Muscle layer of duodenum (tissue), 2 donors: ENCODE measurements at regions not wholly inside any gene's neighbourhood (a gene's known extent, or its start where the extent isn't known, plus 50 kb on each side); places are given as distances from the start of the nearest gene placed in this dataset.
"Not testable (repeated sequence)": the region's sequence is repeated elsewhere in the genome, so short reads cannot be mapped to it uniquely, and the experiment has no call there.

Experiments
- H3K27ac ChIP-seq: one replicate; pipeline ENCODE4 v1.7.0; 2013; ENCODE audit warnings: mild to moderate bottlenecking, low read length
- H3K27me3 ChIP-seq: one replicate; pipeline ENCODE4 v1.7.0; 2013; ENCODE audit warnings: low read depth, mild to moderate bottlenecking, control low read depth, low read length
- H3K36me3 ChIP-seq, 2 donors: one replicate each; pipeline ENCODE4 v1.7.0; 2013; ENCODE audit warnings: low read length in 2 of 2, control low read depth in 1 of 2, mild to moderate bottlenecking in 1 of 2; ENCODE audit not compliant: insufficient read depth in 2 of 2, control insufficient read depth in 1 of 2
- H3K4me1 ChIP-seq, 2 donors: one replicate each; pipeline ENCODE4 v1.7.0; 2013; ENCODE audit warnings: low read length in 2 of 2, mild to moderate bottlenecking in 2 of 2, control low read depth in 1 of 2, moderate library complexity in 1 of 2; ENCODE audit not compliant: insufficient read depth in 2 of 2, control insufficient read depth in 1 of 2
- H3K4me3 ChIP-seq, 2 donors: one replicate each; pipeline ENCODE4 v1.7.0; 2013; ENCODE audit warnings: low read length in 2 of 2, low read depth in 1 of 2, mild to moderate bottlenecking in 1 of 2
- H3K9me3 ChIP-seq, 2 donors: one replicate each; pipeline ENCODE4 v1.7.0; 2013; ENCODE audit warnings: low read length in 2 of 2, control low read depth in 1 of 2, mild to moderate bottlenecking in 1 of 2; ENCODE audit not compliant: control insufficient read depth in 1 of 2
- donor health status: healthy.

- no peaks in the 10 kb centered on the region for H3K27me3 ChIP-seq
- no peaks in the 10 kb centered on the region for H3K36me3 ChIP-seq
- no peaks in the 10 kb centered on the region for H3K4me1 ChIP-seq
- no peak overlapping the region for H3K27ac ChIP-seq
- H3K4me3 ChIP-seq, result no peak overlapping the region
- H3K9me3 ChIP-seq, result no peaks in the 10 kb centered on the region
Observed at GRCh38 chr9:29625292-29625731, 2052.0 kb upstream of the C9orf72 start.

- H3K4me1 ChIP-seq, result no peaks in the 10 kb centered on the region
- H3K27ac ChIP-seq, result no peak overlapping the region
- no peaks in the 10 kb centered on the region for H3K9me3 ChIP-seq
- H3K27me3 ChIP-seq, result no peaks in the 10 kb centered on the region
- no peaks in the 10 kb centered on the region for H3K36me3 ChIP-seq
- no peak overlapping the region for H3K4me3 ChIP-seq
Observed at GRCh38 chr9:29625931-29626330, 2052.7 kb upstream of the C9orf72 start.

GRCh38 chr9:29628856-29629255, 2055.6 kb upstream of the C9orf72 start:
- H3K4me1 ChIP-seq, H3K36me3 ChIP-seq, H3K27ac ChIP-seq, H3K4me3 ChIP-seq, H3K27me3 ChIP-seq, H3K9me3 ChIP-seq: not testable (repeated sequence)

GRCh38 chr9:29637471-29638237, 2064.4 kb upstream of the C9orf72 start:
- Histone ChIP-seq H3K27ac (no peak overlapping the region), H3K27me3 (no peaks in the 10 kb centered on the region), H3K36me3 (no peaks in the 10 kb centered on the region), H3K4me3 (no peak overlapping the region), H3K9me3 (no peaks in the 10 kb centered on the region), H3K4me1 (no peaks in the 10 kb centered on the region)

- Histone ChIP-seq H3K9me3 (no peaks in the 10 kb centered on the region), H3K4me1 (no peaks in the 10 kb centered on the region), H3K27me3 (no peaks in the 10 kb centered on the region), H3K4me3 (no peak overlapping the region), H3K36me3 (no peaks in the 10 kb centered on the region), H3K27ac (no peak overlapping the region)
Observed at GRCh38 chr9:29640507-29640906, 2067.2 kb upstream of the C9orf72 start.

- Histone ChIP-seq H3K4me3 (no peak overlapping the region), H3K4me1 (no peaks in the 10 kb centered on the region), H3K36me3 (no peaks in the 10 kb centered on the region), H3K27ac (no peak overlapping the region), H3K9me3 (no peaks in the 10 kb centered on the region), H3K27me3 (no peaks in the 10 kb centered on the region)
Observed at GRCh38 chr9:29644514-29644913, 2071.2 kb upstream of the C9orf72 start.

GRCh38 chr9:29647451-29647850, 2074.2 kb upstream of the C9orf72 start:
- no peak overlapping the region for H3K4me3 ChIP-seq
- H3K9me3 ChIP-seq, result no peaks in the 10 kb centered on the region
- H3K27ac ChIP-seq, result no peak overlapping the region
- H3K36me3 ChIP-seq, result no peaks in the 10 kb centered on the region
- H3K27me3 ChIP-seq, result no peaks in the 10 kb centered on the region
- no peaks in the 10 kb centered on the region for H3K4me1 ChIP-seq

- H3K27me3 ChIP-seq, result no peaks in the 10 kb centered on the region
- no peaks in the 10 kb centered on the region for H3K36me3 ChIP-seq
- no peaks in the 10 kb centered on the region for H3K9me3 ChIP-seq
- no peak overlapping the region for H3K27ac ChIP-seq
- H3K4me1 ChIP-seq, result no peaks in the 10 kb centered on the region
- no peak overlapping the region for H3K4me3 ChIP-seq
Observed at GRCh38 chr9:29648132-29648531, 2074.9 kb upstream of the C9orf72 start.

- Histone ChIP-seq H3K4me3 (no peak overlapping the region), H3K27me3 (no peaks in the 10 kb centered on the region), H3K36me3 (no peaks in the 10 kb centered on the region), H3K27ac (no peak overlapping the region), H3K9me3 (no peaks in the 10 kb centered on the region), H3K4me1 (no peaks in the 10 kb centered on the region)
Observed at GRCh38 chr9:29648601-29649000, 2075.3 kb upstream of the C9orf72 start.

GRCh38 chr9:29656641-29657406, 2083.5 kb upstream of the C9orf72 start:
- Histone ChIP-seq H3K4me1 (no peaks in the 10 kb centered on the region), H3K4me3 (no peak overlapping the region), H3K9me3 (no peaks in the 10 kb centered on the region), H3K27me3 (no peaks in the 10 kb centered on the region), H3K27ac (no peak overlapping the region), H3K36me3 (no peaks in the 10 kb centered on the region)

GRCh38 chr9:29657821-29658220, 2084.5 kb upstream of the C9orf72 start:
- Histone ChIP-seq H3K27ac (no peak overlapping the region), H3K4me3 (no peak overlapping the region), H3K27me3 (no peaks in the 10 kb centered on the region), H3K4me1 (no peaks in the 10 kb centered on the region), H3K9me3 (no peaks in the 10 kb centered on the region), H3K36me3 (no peaks in the 10 kb centered on the region)
